ENCODE measurements at regions not wholly inside any gene's neighbourhood (a gene's known extent, or its start where the extent isn't known, plus 50 kb on each side); places are given as distances from the start of the nearest gene placed in this dataset.

- no peak for DNase-seq (ENCODE audit: low read depth)
Measured at GRCh38 chr20:48571949-48572847, 255.6 kb downstream of the PREX1 start.

DNA sequence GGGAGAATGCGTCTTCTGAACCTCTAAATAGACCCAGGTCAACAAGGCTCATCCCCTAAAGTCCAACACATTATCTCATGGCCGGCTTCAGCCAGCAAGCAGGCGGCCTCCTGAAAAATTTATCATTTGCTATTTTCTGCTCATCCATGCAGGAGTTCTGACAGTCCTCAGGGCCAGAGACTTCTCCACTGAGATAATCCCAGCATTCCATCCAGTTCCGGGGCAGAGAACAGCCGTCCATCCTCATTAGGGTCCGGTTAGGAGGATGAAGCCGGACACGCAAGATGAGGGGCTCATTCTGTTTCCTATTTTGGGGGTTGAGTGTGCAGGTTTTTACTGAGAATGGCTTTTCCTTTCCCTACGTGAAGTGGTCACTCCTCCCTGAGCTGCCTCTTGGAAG is 258.1 kb downstream of the PREX1 start:
- DNase-seq (ENCODE audit: low read depth), result no peak

GRCh38 chr20:48568520-48568919 is 259.3 kb downstream of the PREX1 start:
- DNase-seq (ENCODE audit: low read depth), result no peak

DNA sequence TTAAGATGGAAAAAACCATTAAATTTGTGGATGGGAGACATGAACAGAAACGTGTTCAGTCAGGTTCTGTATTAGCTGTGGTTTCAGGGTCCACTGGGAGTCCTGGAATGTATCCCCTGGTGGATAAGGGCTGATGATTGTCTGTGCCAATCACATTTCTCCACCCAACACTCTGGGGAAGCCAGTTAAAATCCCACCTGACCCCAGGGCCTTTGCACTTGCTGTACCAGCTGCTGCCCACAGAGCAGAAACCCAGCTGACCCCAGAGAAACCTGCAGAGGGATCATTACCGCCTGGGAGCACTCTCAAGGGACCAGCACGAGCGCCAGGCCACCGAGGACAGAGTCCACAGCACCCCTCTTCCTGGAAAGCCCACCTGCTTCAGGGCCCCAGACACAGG is 260.7 kb downstream of the PREX1 start:
- no peak for DNase-seq (ENCODE audit: low read depth)

GRCh38 chr20:48564982-48565539 is 262.7 kb downstream of the PREX1 start:
- DNase-seq (ENCODE audit: low read depth), result no peak

DNA sequence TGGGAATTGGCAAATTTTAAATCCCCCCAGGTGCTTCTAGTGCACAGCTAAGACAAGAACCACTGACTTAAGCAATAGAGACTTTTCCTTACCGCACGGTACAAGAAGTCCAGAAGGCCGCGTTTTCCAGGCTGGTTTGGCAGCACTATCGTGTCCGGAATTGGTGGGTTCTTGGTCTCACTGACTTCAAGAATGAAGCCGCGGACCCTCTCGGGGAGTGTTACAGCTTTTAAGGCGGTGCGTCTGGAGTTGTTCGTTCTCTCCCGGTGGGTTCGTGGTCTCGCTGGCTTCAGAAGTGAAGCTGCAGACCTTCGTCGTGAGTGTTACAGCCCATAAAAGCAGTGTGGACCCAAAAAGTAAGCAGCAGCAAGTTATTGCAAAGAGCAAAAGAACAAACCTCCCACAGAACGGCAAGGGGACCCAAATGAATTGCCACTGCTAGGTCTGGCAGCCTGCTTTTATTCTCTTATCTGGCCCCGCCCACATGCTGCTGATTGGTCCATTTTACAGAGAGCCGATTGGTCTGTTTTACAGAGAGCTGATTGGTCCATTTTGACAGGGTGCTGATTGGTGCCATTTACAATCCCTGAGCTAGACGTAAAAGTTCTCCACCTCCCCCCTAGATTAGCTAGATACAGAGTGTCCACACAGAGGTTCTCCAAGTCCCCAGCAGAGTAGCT is 264.5 kb downstream of the PREX1 start:
- no peak for DNase-seq (ENCODE audit: low read depth)

- no peak for DNase-seq (ENCODE audit: low read depth)
Measured at GRCh38 chr20:48562586-48563116, 265.1 kb downstream of the PREX1 start.

DNA sequence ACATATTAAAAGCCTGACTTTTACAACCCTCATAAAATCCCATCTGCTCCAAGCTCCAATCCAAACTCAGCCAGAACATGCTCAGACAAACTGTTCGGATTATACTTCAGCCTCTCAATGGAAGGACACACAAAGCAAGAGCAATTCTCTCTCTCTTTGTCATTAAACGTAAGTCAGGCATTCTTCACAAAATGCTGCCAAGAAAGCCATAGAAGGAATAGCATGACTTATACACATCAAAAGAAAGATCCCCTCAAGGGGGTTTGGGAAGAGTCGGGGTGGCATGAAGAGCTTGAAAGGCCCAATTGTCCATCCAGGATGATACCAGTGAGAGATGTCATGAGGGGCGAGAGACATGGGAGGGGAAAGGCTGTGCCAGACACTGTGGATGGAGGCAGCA is 268.9 kb downstream of the PREX1 start:
- DNase-seq (ENCODE audit: low read depth), result no peak

DNA sequence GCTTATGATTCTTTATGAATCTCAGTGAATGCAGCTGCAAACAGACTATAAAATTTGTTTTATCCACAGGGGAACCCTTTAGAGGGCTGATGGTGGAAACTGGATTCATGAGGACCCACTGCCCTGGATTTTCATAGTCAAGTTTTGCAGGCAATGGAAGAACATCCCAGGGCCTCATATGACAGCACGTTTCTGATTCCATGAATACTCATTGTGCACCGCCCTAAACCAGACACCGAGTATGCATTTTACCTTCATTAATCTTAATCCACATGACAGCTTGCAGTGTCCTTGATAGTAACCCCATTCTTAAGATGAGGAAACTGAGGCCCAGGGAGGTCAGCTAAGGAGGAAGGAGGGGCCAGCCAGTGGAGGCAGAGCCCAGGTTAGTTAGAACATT is 270.4 kb downstream of the PREX1 start:
- no peak for DNase-seq (ENCODE audit: low read depth)

DNA sequence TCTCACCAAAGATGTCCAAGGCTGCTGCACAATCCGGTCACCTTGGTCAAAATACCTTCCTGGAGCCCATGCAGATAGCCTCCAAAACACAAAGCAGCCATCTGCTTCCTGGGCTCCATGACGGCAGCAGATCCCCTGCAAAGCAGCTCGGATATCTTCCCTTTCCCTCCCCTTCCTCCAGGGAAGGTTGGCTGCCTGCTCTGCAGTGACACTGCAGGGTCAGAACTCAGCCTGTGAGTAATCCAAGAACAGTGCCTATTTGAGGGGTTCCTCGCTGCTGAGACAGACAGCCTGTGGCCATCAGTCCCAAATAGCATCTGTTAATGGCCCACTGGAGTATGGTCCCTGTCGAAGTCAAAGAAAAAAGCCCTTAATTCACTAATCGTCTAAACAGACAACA is 270.8 kb downstream of the PREX1 start:
- no peak for DNase-seq (ENCODE audit: low read depth)

- no peak for DNase-seq (ENCODE audit: low read depth)
Measured at GRCh38 chr20:48552550-48552949, 275.2 kb downstream of the PREX1 start.

GRCh38 chr20:48550814-48551213 is 277.0 kb downstream of the PREX1 start:
- no peak for DNase-seq (ENCODE audit: low read depth)

DNA sequence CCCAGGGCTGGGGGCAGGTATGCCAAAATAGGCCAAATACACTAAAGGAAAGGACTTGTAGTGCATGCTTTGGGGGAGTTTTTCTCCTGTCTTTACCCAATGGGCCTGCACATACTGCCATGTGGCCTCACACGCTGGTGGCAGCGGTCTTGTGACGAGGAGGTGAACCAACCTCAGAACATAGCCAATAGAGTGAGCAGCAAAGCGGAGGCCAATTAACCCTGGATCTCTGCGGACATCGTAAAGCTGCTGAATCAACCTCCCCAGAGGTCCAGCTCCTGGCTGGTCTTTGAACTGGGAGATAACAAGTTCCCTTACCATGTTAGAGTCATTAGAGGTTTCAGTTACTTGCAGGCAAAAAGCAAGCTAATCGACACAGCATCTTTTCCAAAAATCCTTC is 280.1 kb downstream of the PREX1 start:
- DNase-seq (ENCODE audit: low read depth), result no peak

DNA sequence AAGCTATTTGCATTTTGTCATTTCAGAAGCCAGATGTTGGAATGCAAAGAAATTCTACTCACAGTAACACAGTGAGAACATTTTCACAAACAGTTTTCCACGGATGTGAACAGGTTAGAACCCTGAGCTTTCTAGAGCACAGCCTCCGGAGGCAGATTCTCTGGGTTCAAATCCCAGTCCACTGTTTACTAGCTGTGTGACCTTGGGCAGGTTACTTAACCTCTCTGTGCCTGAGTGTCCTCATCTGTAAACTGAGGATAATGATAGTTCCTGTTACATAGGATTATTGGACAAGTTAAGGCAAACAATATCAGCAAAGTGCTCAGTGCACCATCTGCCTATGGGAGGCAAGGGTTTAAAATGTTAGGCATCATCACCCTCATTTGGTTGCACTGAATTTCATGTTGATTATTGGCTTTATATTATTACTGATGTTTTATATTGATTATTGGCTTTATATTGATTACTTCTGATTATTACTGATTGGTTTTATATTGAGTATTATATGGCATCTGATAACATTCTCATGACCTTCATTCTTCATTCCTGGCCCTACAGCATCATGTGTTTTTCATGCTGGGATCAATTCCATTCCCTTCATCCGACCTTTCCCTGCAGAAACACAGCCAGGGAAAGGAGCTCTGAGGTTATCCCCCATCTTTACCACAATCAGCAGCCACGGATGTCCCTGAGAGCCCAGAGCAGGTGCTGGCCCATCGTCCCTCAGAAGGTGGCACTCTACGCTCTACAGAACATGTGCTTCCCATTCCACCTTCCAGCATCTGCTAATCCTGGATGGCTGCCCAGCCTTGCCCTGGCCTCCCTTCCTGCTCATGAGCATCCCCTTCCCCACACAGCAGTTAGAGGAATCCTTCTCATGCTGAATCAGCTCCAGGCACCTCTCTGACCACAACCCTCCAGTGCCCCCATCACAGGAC is 283.1 kb downstream of the PREX1 start:
- DNase-seq (ENCODE audit: low read depth), result no peak

- DNase-seq (ENCODE audit: low read depth), result no peak
Measured at GRCh38 chr20:48541581-48542071, 286.2 kb downstream of the PREX1 start.

- DNase-seq (ENCODE audit: low read depth), result no peak
Measured at GRCh38 chr20:48538856-48539255, 288.9 kb downstream of the PREX1 start.

DNA sequence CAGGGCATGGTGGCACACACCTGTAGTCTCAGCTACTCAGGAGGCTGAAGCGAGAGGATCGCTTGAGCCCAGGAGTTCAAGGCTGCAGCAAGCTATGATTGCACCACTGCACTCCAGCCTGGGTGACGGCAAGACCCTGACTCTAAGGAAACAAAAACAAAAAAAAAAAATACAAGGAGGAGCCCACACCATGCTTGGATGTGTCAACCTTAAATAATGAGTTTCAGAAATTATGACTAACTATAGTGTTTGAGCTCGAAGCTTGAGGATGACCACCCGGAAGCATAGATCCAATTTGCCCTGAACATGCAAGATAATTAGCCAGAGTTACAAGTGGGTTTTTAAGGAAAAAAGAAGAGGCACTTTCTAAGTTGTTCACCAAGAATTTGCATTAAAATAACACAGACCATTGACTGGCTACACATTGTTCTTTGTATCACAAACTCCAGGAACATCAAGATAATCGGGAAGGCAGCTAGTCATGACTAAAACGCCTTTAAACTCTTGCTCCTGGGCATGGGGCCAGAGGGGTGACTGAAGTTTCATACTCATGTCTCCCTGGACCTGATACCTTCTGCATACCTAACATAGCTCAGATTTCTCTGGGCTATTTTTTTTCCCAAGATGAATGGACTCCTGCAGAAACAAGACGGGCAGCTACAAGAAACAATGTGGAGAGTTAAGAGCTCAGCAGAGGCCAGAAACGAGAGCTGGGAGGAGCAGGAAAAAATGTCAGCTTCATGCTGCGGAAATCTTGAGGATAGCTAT is 289.6 kb downstream of the PREX1 start:
- no peak for DNase-seq (ENCODE audit: low read depth)

DNA sequence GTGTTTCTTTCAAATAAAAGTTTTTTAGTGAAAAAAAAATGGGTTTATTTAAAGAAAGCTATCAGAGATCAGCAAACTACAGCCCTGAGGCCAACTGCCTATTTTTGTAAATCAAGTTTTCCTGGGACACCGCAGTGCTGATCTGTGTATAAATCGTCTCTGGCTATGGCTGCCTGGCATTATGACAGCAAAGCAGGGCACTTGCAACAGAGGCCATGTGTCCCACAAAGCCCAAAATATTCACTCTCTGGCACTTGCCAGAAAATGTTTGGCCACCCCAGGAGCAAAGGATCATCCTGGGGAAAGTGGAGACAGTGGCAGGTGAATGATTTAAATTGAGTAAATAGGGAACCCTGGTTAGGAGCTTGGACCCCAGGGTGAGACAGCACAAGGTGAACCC is 291.6 kb downstream of the PREX1 start:
- DNase-seq (ENCODE audit: low read depth), result no peak

DNA sequence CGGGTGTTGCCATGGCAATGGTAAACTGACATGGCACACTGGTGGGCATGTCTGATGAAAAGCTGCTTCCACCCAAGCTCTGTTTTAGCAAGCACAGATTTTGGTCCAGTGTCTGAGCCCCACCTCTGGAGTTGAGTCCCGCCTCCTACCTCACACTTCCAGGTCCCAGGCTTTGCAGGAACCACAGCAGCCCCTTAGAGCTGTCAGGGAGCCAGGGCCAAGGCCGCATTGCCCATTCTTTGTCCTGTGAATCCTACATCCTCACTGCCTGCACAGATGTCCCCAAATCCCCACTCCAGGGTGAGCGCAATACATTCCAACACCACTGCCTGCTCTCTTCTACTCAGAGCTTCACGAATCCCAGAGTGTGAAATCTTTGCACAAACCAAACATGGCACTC is 292.2 kb downstream of the PREX1 start:
- no peak for DNase-seq (ENCODE audit: low read depth)

- DNase-seq (ENCODE audit: low read depth), result no peak
Measured at GRCh38 chr20:48532028-48532427, 295.8 kb downstream of the PREX1 start.

DNA sequence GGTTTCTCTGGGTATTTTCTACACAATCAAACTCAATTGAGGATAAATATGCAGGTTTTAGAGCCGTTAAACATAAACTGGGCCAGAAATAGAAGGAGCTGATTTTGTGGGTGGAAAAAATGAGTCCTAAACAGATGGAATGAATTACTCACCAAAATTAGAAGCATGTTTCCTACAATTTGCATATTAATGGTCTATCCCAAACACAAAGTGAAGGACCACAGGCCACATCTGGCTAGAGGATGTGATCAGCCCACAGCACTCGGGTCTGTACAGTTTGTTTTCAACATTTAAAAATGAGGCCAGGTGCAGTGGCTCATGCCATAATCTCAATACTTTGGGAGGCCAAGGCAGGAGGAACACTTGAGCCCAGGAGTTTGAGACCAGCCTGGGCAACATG is 296.3 kb downstream of the PREX1 start:
- no peak for DNase-seq (ENCODE audit: low read depth)

All from activated T-cell treated with anti-CD3 and anti-CD28 coated beads for 48 hours (primary cell).